ENCODE measurements at regions not wholly inside any gene's neighbourhood (a gene's known extent, or its start where the extent isn't known, plus 50 kb on each side); places are given as distances from the start of the nearest gene placed in this dataset.

GRCh38 chr5:154112255-154112654, 73.5 kb downstream of the MFAP3 start:
- TF ChIP-seq, protein P1, sequence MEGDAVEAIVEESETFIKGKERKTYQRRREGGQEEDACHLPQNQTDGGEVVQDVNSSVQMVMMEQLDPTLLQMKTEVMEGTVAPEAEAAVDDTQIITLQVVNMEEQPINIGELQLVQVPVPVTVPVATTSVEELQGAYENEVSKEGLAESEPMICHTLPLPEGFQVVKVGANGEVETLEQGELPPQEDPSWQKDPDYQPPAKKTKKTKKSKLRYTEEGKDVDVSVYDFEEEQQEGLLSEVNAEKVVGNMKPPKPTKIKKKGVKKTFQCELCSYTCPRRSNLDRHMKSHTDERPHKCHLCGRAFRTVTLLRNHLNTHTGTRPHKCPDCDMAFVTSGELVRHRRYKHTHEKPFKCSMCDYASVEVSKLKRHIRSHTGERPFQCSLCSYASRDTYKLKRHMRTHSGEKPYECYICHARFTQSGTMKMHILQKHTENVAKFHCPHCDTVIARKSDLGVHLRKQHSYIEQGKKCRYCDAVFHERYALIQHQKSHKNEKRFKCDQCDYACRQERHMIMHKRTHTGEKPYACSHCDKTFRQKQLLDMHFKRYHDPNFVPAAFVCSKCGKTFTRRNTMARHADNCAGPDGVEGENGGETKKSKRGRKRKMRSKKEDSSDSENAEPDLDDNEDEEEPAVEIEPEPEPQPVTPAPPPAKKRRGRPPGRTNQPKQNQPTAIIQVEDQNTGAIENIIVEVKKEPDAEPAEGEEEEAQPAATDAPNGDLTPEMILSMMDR (IDR thresholded peaks at IDR 0.05), result no peak
- no peak for TF ChIP-seq POLR2A (IDR thresholded peaks at IDR 0.05)
